Esophagus muscularis mucosa (tissue), 3 donors: ENCODE measurements at regions not wholly inside any gene's neighbourhood (a gene's known extent, or its start where the extent isn't known, plus 50 kb on each side); places are given as distances from the start of the nearest gene placed in this dataset.

ENCODE experiments used
- POLR2A ChIP-seq: fragments of 450-650 bp; IDR thresholded peaks from one replicate; pipeline ENCODE4 v1.6.1; 2017; ENCODE audit warnings: antibody characterized with exemption, moderate library complexity, mild to moderate bottlenecking, low read depth
- POLR2AphosphoS5 ChIP-seq, 2 donors: sonication (generic); formaldehyde crosslinking; IDR thresholded peaks; one replicate each; pipeline ENCODE4 v1.6.1; 2017; ENCODE audit warnings: antibody characterized with exemption in 2 of 2
- TF ChIP-seq, protein P1 (sequence below), 3 experiments: fragments of 200-600 bp in 2 of 3; fragments of 450-650 bp in 1 of 3; sonication (generic) in 2 of 3; IDR thresholded peaks; one replicate each; pipeline ENCODE4 v1.5.1; 2017 to 2019; ENCODE audit warnings: antibody characterized with exemption in 3 of 3, mild to moderate bottlenecking in 2 of 3, moderate library complexity in 1 of 3

DNA sequence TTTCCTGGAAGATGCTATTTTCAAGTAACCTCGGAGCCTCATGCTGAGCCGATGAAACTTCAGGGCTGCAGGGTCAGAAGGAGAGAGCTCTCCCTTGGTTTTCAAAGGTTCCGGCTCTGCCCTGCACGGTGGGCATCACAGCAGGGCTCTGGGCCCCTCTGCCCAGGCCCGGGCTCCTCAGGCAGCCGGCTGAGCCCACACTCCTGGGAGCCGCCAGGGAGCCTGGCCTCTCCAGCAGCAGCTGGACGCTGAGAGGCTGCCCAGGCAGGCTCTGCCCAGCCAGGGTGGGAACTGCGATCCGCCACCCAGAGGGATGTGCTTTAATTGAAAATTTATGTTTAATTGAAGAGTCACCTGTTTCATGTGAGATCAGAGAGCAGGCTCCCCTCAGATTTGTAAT lies 97.5 kb upstream of the MGMT start:
- no peak for TF ChIP-seq POLR2AphosphoS5 (IDR thresholded peaks at IDR 0.05)
- TF ChIP-seq POLR2A, result no peak
- TF ChIP-seq, protein P1, sequence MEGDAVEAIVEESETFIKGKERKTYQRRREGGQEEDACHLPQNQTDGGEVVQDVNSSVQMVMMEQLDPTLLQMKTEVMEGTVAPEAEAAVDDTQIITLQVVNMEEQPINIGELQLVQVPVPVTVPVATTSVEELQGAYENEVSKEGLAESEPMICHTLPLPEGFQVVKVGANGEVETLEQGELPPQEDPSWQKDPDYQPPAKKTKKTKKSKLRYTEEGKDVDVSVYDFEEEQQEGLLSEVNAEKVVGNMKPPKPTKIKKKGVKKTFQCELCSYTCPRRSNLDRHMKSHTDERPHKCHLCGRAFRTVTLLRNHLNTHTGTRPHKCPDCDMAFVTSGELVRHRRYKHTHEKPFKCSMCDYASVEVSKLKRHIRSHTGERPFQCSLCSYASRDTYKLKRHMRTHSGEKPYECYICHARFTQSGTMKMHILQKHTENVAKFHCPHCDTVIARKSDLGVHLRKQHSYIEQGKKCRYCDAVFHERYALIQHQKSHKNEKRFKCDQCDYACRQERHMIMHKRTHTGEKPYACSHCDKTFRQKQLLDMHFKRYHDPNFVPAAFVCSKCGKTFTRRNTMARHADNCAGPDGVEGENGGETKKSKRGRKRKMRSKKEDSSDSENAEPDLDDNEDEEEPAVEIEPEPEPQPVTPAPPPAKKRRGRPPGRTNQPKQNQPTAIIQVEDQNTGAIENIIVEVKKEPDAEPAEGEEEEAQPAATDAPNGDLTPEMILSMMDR (IDR thresholded peaks at IDR 0.05), result no peak
